Activated T-helper 1 cell treated with anti-CD3 and anti-CD28 coated beads, Interleukin-12 subunit alpha, Interleukin-12 subunit beta, Interleukin-2, Interleukin-4 antibody, amounts not matched to agents 30 ng/mL and 10 ng/mL and 1 ng/mL, durations not matched to agents 14 hours and 24 hours and 36 hours (primary cell): ENCODE measurements at regions not wholly inside any gene's neighbourhood (a gene's known extent, or its start where the extent isn't known, plus 50 kb on each side); places are given as distances from the start of the nearest gene placed in this dataset.
A peak's percentile ranks its signal among the peaks of the same experiment; 100 is the strongest.

Experiments
- DNase-seq: peaks from one replicate; pipeline ENCODE4 v3.0.0; 2021; ENCODE audit warnings: low spot score
- H3K27ac Mint-ChIP-seq: one replicate; pipeline ENCODE4 v1.8.0; 2021; ENCODE audit warnings: mild to moderate bottlenecking, mixed read lengths
- H3K27me3 Mint-ChIP-seq: one replicate; pipeline ENCODE4 v1.8.0; 2022; ENCODE audit warnings: mild to moderate bottlenecking, moderate library complexity, mixed read lengths; ENCODE audit not compliant: insufficient read depth
- H3K36me3 Mint-ChIP-seq: one replicate; pipeline ENCODE4 v1.8.0; 2021; ENCODE audit warnings: low read depth, mixed read lengths
- H3K4me1 Mint-ChIP-seq: one replicate; pipeline ENCODE4 v1.8.0; 2021; ENCODE audit warnings: low read depth, mixed read lengths
- H3K4me3 Mint-ChIP-seq: one replicate; pipeline ENCODE4 v1.8.0; 2021; ENCODE audit warnings: mild to moderate bottlenecking, moderate library complexity, mixed read lengths
- H3K9me3 Mint-ChIP-seq: one replicate; pipeline ENCODE4 v1.8.0; 2021; ENCODE audit warnings: mixed read lengths
- intact Hi-C: fragments of 100-400 bp; cut with micrococcal nuclease; formaldehyde crosslinking; loops from one replicate; pipeline ENCODE4 v1.15.1; 2024

GRCh38 chr2:221085341-221085900, 486.7 kb downstream of the EPHA4 start:
- no peak for DNase-seq
- no peaks in the 10 kb centered on the region for H3K27me3 Mint-ChIP-seq
- H3K27ac Mint-ChIP-seq = no peak overlapping the region
- intact Hi-C loops = no loop called here
- H3K36me3 Mint-ChIP-seq = no peaks in the 10 kb centered on the region
- no peaks in the 10 kb centered on the region for H3K9me3 Mint-ChIP-seq
- H3K4me1 Mint-ChIP-seq = no peaks in the 10 kb centered on the region
- H3K4me3 Mint-ChIP-seq = no peak overlapping the region

DNA sequence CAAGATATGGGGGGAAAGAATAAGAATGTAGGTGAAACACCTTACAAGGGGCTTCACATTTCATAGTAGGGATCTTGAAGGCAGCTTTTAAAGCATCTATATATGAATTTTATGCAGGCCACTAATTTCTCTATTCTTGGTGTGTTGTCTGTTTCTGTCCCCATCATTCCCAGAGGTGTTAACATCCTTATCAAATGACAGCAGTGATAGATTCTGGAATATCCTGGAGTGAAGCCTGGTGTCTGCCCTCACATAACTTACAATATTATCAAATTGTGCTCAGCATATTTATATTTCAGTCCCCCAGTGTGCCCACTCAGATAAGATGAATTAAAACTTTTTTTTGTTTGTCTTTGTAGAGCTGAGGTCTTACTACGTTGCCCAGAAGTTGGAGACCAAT, 486.2 kb downstream of the EPHA4 start:
- Mint-ChIP-seq H3K4me3 (no peak overlapping the region), H3K9me3 (no peaks in the 10 kb centered on the region), H3K27ac (no peak overlapping the region), H3K27me3 (no peaks in the 10 kb centered on the region), H3K36me3 (no peaks in the 10 kb centered on the region), H3K4me1 (no peaks in the 10 kb centered on the region)
- intact Hi-C loops = no loop called here
- no peak for DNase-seq

DNA sequence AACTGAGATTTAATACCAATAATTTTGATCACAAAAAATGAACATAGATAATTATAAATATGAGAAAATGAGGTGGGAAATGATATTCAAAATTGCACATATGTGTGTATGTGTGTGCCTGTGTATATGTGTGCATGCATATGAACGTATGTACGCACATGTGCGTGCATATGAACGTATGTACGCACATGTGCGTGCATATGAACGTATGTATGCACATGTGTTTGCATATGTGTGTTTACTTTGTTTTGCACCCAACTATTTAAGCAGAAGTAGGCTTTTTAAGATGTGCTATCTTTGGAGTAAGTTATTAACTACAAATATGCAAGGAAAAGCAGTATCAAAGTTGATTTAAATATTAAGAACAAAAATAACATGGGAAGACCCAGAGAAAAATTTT, 484.3 kb downstream of the EPHA4 start:
- H3K4me1 Mint-ChIP-seq = no peaks in the 10 kb centered on the region
- no peaks in the 10 kb centered on the region for H3K36me3 Mint-ChIP-seq
- no peak for DNase-seq
- H3K27ac Mint-ChIP-seq = no peak overlapping the region
- no peaks in the 10 kb centered on the region for H3K27me3 Mint-ChIP-seq
- no peaks in the 10 kb centered on the region for H3K9me3 Mint-ChIP-seq
- H3K4me3 Mint-ChIP-seq = no peak overlapping the region
- intact Hi-C loops = no loop called here

DNA sequence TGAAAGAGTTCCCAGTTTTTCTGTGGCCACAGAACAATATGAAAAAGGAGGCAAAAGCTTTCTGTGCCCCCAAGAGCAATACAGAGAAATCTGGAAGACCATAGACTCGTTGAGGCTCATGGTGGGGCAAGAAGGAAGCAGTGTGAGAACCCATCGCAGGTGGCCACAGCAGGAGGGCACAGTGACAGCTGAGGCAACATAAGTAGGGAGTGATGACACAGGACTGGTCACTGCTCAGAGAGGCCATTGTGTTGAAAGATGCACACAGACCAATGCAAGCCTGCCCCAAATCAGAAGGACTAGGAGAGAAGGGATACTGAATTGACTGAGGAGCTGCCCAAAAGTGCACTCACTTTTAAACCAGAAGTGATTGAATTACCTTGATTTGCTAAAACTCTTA, 483.6 kb downstream of the EPHA4 start:
- intact Hi-C loops = no loop called here
- no peaks in the 10 kb centered on the region for H3K36me3 Mint-ChIP-seq
- no peak overlapping the region for H3K4me3 Mint-ChIP-seq
- no peaks in the 10 kb centered on the region for H3K9me3 Mint-ChIP-seq
- H3K4me1 Mint-ChIP-seq = no peaks in the 10 kb centered on the region
- H3K27me3 Mint-ChIP-seq = no peaks in the 10 kb centered on the region
- no peak overlapping the region for H3K27ac Mint-ChIP-seq
- DNase-seq = no peak

DNA sequence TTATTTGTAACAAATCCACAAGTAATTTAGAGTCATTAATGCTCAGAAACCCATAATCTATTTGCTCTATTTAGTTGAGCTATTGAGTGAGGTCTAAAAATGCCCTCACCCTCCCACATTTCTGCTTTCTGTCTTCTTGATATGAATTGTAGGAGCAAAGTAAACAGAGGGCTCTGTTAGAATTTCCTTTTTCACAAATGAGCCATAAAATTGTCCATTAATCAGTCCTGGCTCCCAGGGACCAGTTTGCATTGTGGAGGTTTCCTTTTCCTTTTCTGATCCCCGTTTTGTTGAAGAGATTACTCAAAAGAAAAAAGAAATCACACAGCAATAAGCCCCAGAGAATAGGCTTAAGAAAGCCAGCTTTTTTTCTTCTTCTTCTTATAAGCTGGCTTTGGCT, 476.7 kb downstream of the EPHA4 start:
- intact Hi-C loops = no loop called here
- Mint-ChIP-seq H3K4me1 (no peaks in the 10 kb centered on the region), H3K4me3 (no peak overlapping the region), H3K36me3 (no peaks in the 10 kb centered on the region), H3K27ac (no peak overlapping the region), H3K27me3 (no peaks in the 10 kb centered on the region), H3K9me3 (no peaks in the 10 kb centered on the region)
- no peak for DNase-seq

- Mint-ChIP-seq H3K27ac (no peak overlapping the region), H3K4me3 (no peak overlapping the region), H3K27me3 (no peaks in the 10 kb centered on the region), H3K4me1 (no peaks in the 10 kb centered on the region), H3K36me3 (no peaks in the 10 kb centered on the region), H3K9me3 (no peaks in the 10 kb centered on the region)
- intact Hi-C loops = no loop called here
- DNase-seq = no peak
These were observed 475.2 kb downstream of the EPHA4 start for GRCh38 chr2:221096706-221097567.

DNA sequence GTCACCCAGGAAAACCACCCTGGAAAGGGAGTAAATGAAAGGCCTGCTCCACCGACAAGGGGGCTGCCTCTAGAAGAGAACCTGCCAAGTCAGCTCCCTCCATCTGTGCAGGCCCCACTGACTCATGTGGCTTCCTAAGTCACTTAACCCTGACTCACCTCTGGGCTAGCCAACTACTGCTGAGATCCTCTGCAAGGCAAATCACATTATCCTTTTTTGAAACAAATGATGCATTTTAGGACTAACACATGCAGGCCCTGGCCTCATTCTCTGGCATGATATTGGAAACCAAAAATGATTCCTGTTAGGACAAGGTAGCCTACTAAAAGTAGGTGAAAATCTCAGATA, 474.6 kb downstream of the EPHA4 start:
- Mint-ChIP-seq H3K4me1 (no peaks in the 10 kb centered on the region), H3K9me3 (no peaks in the 10 kb centered on the region), H3K27me3 (no peaks in the 10 kb centered on the region), H3K27ac (no peak overlapping the region), H3K36me3 (no peaks in the 10 kb centered on the region), H3K4me3 (no peak overlapping the region)
- DNase-seq = no peak
- intact Hi-C loops = no loop called here

GRCh38 chr2:221097949-221098348, 474.2 kb downstream of the EPHA4 start:
- peaks cover 2% of the 10 kb centered on the region for H3K4me1 Mint-ChIP-seq
- DNase-seq = no peak
- H3K27ac Mint-ChIP-seq = no peak overlapping the region
- no peak overlapping the region for H3K4me3 Mint-ChIP-seq
- intact Hi-C loops = no loop called here
- H3K9me3 Mint-ChIP-seq = no peaks in the 10 kb centered on the region
- no peaks in the 10 kb centered on the region for H3K27me3 Mint-ChIP-seq
- H3K36me3 Mint-ChIP-seq = no peaks in the 10 kb centered on the region

GRCh38 chr2:221100467-221101089, 471.5 kb downstream of the EPHA4 start:
- no peaks in the 10 kb centered on the region for H3K9me3 Mint-ChIP-seq
- H3K27ac Mint-ChIP-seq = no peak overlapping the region
- H3K4me1 Mint-ChIP-seq = peaks cover 7% of the 10 kb centered on the region
- H3K27me3 Mint-ChIP-seq = peaks cover 2% of the 10 kb centered on the region
- intact Hi-C loops = no loop called here
- no peak overlapping the region for H3K4me3 Mint-ChIP-seq
- no peak for DNase-seq
- no peaks in the 10 kb centered on the region for H3K36me3 Mint-ChIP-seq

- Mint-ChIP-seq H3K4me3 (no peak overlapping the region), H3K9me3 (no peaks in the 10 kb centered on the region), H3K27ac (no peak overlapping the region), H3K27me3 (peaks cover 4% of the 10 kb centered on the region), H3K36me3 (no peaks in the 10 kb centered on the region), H3K4me1 (peaks cover 7% of the 10 kb centered on the region)
- DNase-seq = no peak
- intact Hi-C loops = no loop called here
These were observed 469.0 kb downstream of the EPHA4 start for GRCh38 chr2:221102896-221103688.

- no peak overlapping the region for H3K27ac Mint-ChIP-seq
- H3K4me1 Mint-ChIP-seq = peaks cover 7% of the 10 kb centered on the region
- intact Hi-C loops = no loop called here
- H3K36me3 Mint-ChIP-seq = no peaks in the 10 kb centered on the region
- peaks cover 7% of the 10 kb centered on the region for H3K27me3 Mint-ChIP-seq
- no peak for DNase-seq
- no peak overlapping the region for H3K4me3 Mint-ChIP-seq
- no peaks in the 10 kb centered on the region for H3K9me3 Mint-ChIP-seq
These were observed 468.2 kb downstream of the EPHA4 start for GRCh38 chr2:221103930-221104329.

GRCh38 chr2:221104361-221104811, 467.7 kb downstream of the EPHA4 start:
- Mint-ChIP-seq H3K4me3 (no peak overlapping the region), H3K27me3 (peaks cover 7% of the 10 kb centered on the region), H3K4me1 (peaks cover 7% of the 10 kb centered on the region), H3K36me3 (no peaks in the 10 kb centered on the region), H3K9me3 (no peaks in the 10 kb centered on the region), H3K27ac (peak overlapping the region; percentile 40)
- no peak for DNase-seq
- intact Hi-C loops = no loop called here

GRCh38 chr2:221106241-221106640, 465.9 kb downstream of the EPHA4 start:
- intact Hi-C loops = no loop called here
- Mint-ChIP-seq H3K9me3 (no peaks in the 10 kb centered on the region), H3K27ac (no peak overlapping the region), H3K4me3 (no peak overlapping the region), H3K36me3 (no peaks in the 10 kb centered on the region), H3K4me1 (peaks cover 7% of the 10 kb centered on the region), H3K27me3 (peaks cover 7% of the 10 kb centered on the region)
- DNase-seq = no peak
